GM23338 (cell line): ENCODE measurements at regions not wholly inside any gene's neighbourhood (a gene's known extent, or its start where the extent isn't known, plus 50 kb on each side); places are given as distances from the start of the nearest gene placed in this dataset.

ENCODE experiments used
- ATAC-seq: fragments of 200-7000 bp; cut with Tn5 transposase; 3 replicates; pipeline ENCODE4 v1.9.1; 2020
- DNase-seq: peaks from one replicate; pipeline ENCODE4 v3.0.0-alpha.2; 2015; ENCODE audit warnings: low spot score
- H2AFZ ChIP-seq: fragments of 200-600 bp; sonication (generic); 2 replicates; pipeline ENCODE4 v1.8.0; 2016; ENCODE audit warnings: antibody characterized with exemption, mild to moderate bottlenecking, moderate library complexity
- H3F3A ChIP-seq: fragments of 200-600 bp; sonication (generic); replicated peaks from 2 replicates; pipeline ENCODE4 v1.8.0; 2017; ENCODE audit warnings: antibody characterized with exemption, mixed run types, low read depth
- H3K27ac ChIP-seq: fragments of 200-600 bp; sonication (generic); 2 replicates; pipeline ENCODE4 v1.6.1; 2016; ENCODE audit warnings: low read depth
- H3K27me3 ChIP-seq: fragments of 200-600 bp; sonication (generic); 2 replicates; pipeline ENCODE4 v1.8.0; 2016; ENCODE audit warnings: mild to moderate bottlenecking, mixed run types, moderate library complexity; ENCODE audit not compliant: insufficient read depth
- H3K36me3 ChIP-seq: fragments of 200-600 bp; sonication (generic); 2 replicates; pipeline ENCODE4 v1.8.0; 2016; ENCODE audit warnings: mild to moderate bottlenecking; ENCODE audit not compliant: insufficient read depth
- H3K4me1 ChIP-seq: fragments of 200-600 bp; sonication (generic); 2 replicates; pipeline ENCODE4 v1.8.0; 2016; ENCODE audit warnings: mild to moderate bottlenecking, moderate library complexity; ENCODE audit not compliant: insufficient read depth
- H3K4me2 ChIP-seq: fragments of 200-600 bp; sonication (generic); 2 replicates; pipeline ENCODE4 v1.7.1; 2017; ENCODE audit warnings: mixed run types
- H3K4me3 ChIP-seq: fragments of 200-600 bp; sonication (generic); 2 replicates; pipeline ENCODE4 v1.6.1; 2016; ENCODE audit warnings: mixed run types
- H3K79me2 ChIP-seq: fragments of 200-600 bp; sonication (generic); replicated peaks from 2 replicates; pipeline ENCODE4 v1.8.0; 2017; ENCODE audit warnings: mild to moderate bottlenecking; ENCODE audit not compliant: insufficient read depth
- H3K9me2 ChIP-seq: fragments of 200-600 bp; sonication (generic); 2 replicates; pipeline ENCODE4 v1.8.0; 2017; ENCODE audit not compliant: insufficient read depth
- H4K20me1 ChIP-seq: fragments of 200-600 bp; sonication (generic); replicated peaks from 2 replicates; pipeline ENCODE4 v1.8.0; 2017; ENCODE audit warnings: mild to moderate bottlenecking; ENCODE audit not compliant: insufficient read depth
- H3K27ac Mint-ChIP-seq: 2 replicates; pipeline ENCODE4 v1.8.0; 2020; ENCODE audit warnings: inconsistent platforms, mild to moderate bottlenecking, moderate library complexity, mixed read lengths
- H3K27me3 Mint-ChIP-seq: 3 replicates; pipeline ENCODE4 v1.8.0; 2022; ENCODE audit warnings: low read depth, mild to moderate bottlenecking, moderate library complexity, mixed read lengths, inconsistent platforms; ENCODE audit not compliant: insufficient read depth, poor library complexity
- H3K36me3 Mint-ChIP-seq: 3 replicates; pipeline ENCODE4 v1.8.0; 2021; ENCODE audit warnings: low read depth, mild to moderate bottlenecking, inconsistent platforms, moderate library complexity, mixed read lengths
- H3K4me1 Mint-ChIP-seq: 3 replicates; pipeline ENCODE4 v1.8.0; 2020; ENCODE audit warnings: mild to moderate bottlenecking, inconsistent platforms, mixed read lengths
- H3K4me3 Mint-ChIP-seq: 3 replicates; pipeline ENCODE4 v1.8.0; 2021; ENCODE audit warnings: moderate library complexity, mild to moderate bottlenecking, inconsistent platforms, mixed read lengths
- H3K9me3 Mint-ChIP-seq: 3 replicates; pipeline ENCODE4 v1.8.0; 2020; ENCODE audit warnings: moderate library complexity, mild to moderate bottlenecking, inconsistent platforms, mixed read lengths
- CREB1 ChIP-seq: fragments of 250-450 bp; sonication (Bioruptor Pico); IDR thresholded peaks from 2 replicates; pipeline ENCODE4 v1.5.0; 2020; ENCODE audit warnings: low read depth, mild to moderate bottlenecking, moderate library complexity
- CTCF ChIP-seq, 2 experiments: fragments of 200-600 bp in 1 of 2; sonication (generic) in 1 of 2; conservative IDR thresholded peaks; 2 replicates each; pipeline versions ENCODE4 v1.5.1 to v1.6.1; 2016 to 2017; ENCODE audit warnings: antibody characterized with exemption in 2 of 2, low read depth in 2 of 2, mild to moderate bottlenecking in 2 of 2, moderate library complexity in 1 of 2
- NANOG ChIP-seq: IDR thresholded peaks from 2 replicates; pipeline ENCODE4 v1.6.1; 2016; ENCODE audit warnings: antibody characterized with exemption, borderline replicate concordance
- STAT1 ChIP-seq: IDR thresholded peaks from one replicate; pipeline ENCODE4 v1.6.1; 2016; ENCODE audit warnings: antibody characterized with exemption; ENCODE audit not compliant: unreplicated experiment
- TF ChIP-seq, protein P1 (sequence below): fragments of 250-450 bp; sonication (Bioruptor Pico); IDR thresholded peaks from 2 replicates; pipeline ENCODE4 v1.5.0; 2020; ENCODE audit warnings: mild to moderate bottlenecking, moderate library complexity

GRCh38 chr6:77228279-77228678, 235.0 kb downstream of the HTR1B start:
- no peaks in the 10 kb centered on the region for H3K36me3 ChIP-seq
- Mint-ChIP-seq H3K4me3 (no peak overlapping the region), H3K36me3 (peaks cover 3% of the 10 kb centered on the region), H3K9me3 (peaks cover 3% of the 10 kb centered on the region), H3K27ac (no peak overlapping the region), H3K27me3 (no peaks in the 10 kb centered on the region), H3K4me1 (peaks cover 6% of the 10 kb centered on the region; the same call in 2 of the 3 replicates)
- DNase-seq = no peak
- no peaks in the 10 kb centered on the region for H3K4me1 ChIP-seq
- no peaks in the 10 kb centered on the region for H4K20me1 ChIP-seq
- H3K4me3 ChIP-seq = no peak overlapping the region
- no peak for TF ChIP-seq STAT1
- TF ChIP-seq, protein P1, sequence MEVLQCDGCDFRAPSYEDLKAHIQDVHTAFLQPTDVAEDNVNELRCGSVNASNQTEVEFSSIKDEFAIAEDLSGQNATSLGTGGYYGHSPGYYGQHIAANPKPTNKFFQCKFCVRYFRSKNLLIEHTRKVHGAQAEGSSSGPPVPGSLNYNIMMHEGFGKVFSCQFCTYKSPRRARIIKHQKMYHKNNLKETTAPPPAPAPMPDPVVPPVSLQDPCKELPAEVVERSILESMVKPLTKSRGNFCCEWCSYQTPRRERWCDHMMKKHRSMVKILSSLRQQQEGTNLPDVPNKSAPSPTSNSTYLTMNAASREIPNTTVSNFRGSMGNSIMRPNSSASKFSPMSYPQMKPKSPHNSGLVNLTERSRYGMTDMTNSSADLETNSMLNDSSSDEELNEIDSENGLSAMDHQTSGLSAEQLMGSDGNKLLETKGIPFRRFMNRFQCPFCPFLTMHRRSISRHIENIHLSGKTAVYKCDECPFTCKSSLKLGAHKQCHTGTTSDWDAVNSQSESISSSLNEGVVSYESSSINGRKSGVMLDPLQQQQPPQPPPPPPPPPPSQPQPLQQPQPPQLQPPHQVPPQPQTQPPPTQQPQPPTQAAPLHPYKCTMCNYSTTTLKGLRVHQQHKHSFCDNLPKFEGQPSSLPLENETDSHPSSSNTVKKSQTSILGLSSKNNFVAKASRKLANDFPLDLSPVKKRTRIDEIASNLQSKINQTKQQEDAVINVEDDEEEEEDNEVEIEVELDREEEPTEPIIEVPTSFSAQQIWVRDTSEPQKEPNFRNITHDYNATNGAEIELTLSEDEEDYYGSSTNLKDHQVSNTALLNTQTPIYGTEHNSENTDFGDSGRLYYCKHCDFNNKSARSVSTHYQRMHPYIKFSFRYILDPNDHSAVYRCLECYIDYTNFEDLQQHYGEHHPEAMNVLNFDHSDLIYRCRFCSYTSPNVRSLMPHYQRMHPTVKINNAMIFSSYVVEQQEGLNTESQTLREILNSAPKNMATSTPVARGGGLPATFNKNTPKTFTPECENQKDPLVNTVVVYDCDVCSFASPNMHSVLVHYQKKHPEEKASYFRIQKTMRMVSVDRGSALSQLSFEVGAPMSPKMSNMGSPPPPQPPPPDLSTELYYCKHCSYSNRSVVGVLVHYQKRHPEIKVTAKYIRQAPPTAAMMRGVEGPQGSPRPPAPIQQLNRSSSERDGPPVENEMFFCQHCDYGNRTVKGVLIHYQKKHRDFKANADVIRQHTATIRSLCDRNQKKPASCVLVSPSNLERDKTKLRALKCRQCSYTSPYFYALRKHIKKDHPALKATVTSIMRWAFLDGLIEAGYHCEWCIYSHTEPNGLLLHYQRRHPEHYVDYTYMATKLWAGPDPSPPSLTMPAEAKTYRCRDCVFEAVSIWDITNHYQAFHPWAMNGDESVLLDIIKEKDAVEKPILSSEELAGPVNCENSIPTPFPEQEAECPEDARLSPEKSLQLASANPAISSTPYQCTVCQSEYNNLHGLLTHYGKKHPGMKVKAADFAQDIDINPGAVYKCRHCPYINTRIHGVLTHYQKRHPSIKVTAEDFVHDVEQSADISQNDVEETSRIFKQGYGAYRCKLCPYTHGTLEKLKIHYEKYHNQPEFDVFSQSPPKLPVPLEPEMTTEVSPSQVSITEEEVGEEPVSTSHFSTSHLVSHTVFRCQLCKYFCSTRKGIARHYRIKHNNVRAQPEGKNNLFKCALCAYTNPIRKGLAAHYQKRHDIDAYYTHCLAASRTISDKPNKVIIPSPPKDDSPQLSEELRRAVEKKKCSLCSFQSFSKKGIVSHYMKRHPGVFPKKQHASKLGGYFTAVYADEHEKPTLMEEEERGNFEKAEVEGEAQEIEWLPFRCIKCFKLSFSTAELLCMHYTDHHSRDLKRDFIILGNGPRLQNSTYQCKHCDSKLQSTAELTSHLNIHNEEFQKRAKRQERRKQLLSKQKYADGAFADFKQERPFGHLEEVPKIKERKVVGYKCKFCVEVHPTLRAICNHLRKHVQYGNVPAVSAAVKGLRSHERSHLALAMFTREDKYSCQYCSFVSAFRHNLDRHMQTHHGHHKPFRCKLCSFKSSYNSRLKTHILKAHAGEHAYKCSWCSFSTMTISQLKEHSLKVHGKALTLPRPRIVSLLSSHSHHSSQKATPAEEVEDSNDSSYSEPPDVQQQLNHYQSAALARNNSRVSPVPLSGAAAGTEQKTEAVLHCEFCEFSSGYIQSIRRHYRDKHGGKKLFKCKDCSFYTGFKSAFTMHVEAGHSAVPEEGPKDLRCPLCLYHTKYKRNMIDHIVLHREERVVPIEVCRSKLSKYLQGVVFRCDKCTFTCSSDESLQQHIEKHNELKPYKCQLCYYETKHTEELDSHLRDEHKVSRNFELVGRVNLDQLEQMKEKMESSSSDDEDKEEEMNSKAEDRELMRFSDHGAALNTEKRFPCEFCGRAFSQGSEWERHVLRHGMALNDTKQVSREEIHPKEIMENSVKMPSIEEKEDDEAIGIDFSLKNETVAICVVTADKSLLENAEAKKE = no peak
- TF ChIP-seq CREB1 (CRISPR knock-in tag) = no peak
- no peak for TF ChIP-seq CTCF (conservative IDR thresholded peaks at IDR 0.05; ENCODE audit: low read depth in 2 of 2)
- TF ChIP-seq NANOG = no peak
- H3K27me3 ChIP-seq = no peaks in the 10 kb centered on the region
- no peak overlapping the region for H3K4me2 ChIP-seq
- no peaks in the 10 kb centered on the region for H3K9me2 ChIP-seq
- no peak for ATAC-seq
- H3K27ac ChIP-seq = no peak overlapping the region
- no peaks in the 10 kb centered on the region for H3K79me2 ChIP-seq
- no peak overlapping the region for H2AFZ ChIP-seq
- no peaks in the 10 kb centered on the region for H3F3A ChIP-seq
